ENCODE measurements at regions not wholly inside any gene's neighbourhood (a gene's known extent, or its start where the extent isn't known, plus 50 kb on each side); places are given as distances from the start of the nearest gene placed in this dataset.

- 84% methylated on average over 4 to 7 of the region's 10 CpGs for WGBS, 2 donors (ENCODE audit: low coverage in 1 of 2)
- Histone ChIP-seq H3K4me3 (no peak overlapping the region), H3K36me3 (no peaks in the 10 kb centered on the region), H3K9me3 (peaks cover 0 to 5% (median 0%) of the 10 kb centered on the region in 3 donors), H3K27me3 (no peaks in the 10 kb centered on the region), H3K27ac (no peak overlapping the region), H3K4me1 (no peaks in the 10 kb centered on the region)
- no peak for ATAC-seq
- TF ChIP-seq CTCF (IDR thresholded peaks at IDR 0.05): no peak
- no peak for TF ChIP-seq POLR2A (IDR thresholded peaks at IDR 0.05)
- no peak for TF ChIP-seq POLR2AphosphoS5 (IDR thresholded peaks at IDR 0.05)
- no peak for TF ChIP-seq EP300 (IDR thresholded peaks at IDR 0.05)
These were observed 63.7 kb upstream of the SLC22A23 start for GRCh38 chr6:3520281-3521230.

DNA sequence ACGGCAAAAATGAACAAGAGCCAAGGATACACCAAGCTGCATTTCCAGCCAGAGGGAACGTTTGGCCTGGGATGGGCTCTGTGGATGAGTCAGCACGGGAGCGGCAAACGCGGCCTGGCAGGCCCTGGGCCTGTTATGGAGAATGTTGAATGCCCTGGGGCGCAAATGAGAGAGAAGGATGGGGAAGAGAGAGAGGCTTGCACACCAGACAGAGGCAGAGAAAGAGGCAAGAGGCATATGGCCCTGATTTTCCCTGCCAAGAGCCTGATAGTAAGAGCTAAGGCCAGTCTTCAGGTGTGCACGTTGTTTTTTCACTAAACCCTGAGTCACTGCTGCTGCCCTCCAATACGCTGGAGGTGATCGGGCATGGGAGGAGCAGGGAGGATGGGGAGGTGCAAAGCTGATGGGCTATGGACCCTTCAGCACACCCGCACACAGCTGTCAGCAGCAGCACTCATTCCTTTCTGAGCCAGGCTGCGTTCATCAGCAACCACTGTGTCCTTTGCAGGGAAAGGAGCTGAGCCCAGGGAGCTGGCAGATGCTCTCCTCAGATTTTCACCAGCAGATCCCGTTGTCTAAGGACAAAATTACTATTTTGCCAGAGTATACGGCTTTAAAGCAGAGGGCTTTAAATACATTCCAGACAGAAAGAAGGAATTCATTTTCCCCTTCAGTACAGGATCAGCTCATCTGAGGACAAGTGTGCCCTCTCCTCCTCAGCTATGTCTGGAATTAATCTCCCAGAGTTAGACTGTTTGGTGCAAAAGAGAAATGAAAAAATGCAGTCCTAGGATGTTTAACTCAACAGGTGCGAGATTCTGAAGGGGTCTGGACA lies 61.7 kb upstream of the SLC22A23 start:
- 52 to 54% methylated on average over 8 to 11 of the region's 15 CpGs for WGBS, 2 donors (ENCODE audit: low coverage in 1 of 2)
- H3K27ac ChIP-seq: peak overlapping the region in 1 of 4 donors; percentile 20
- H3K4me3 ChIP-seq: no peak overlapping the region
- TF ChIP-seq POLR2AphosphoS5 (IDR thresholded peaks at IDR 0.05) (no peak), EP300 (IDR thresholded peaks at IDR 0.05) (no peak), POLR2A (IDR thresholded peaks at IDR 0.05) (no peak), CTCF (IDR thresholded peaks at IDR 0.05) (no peak)
- H3K9me3 ChIP-seq: peaks cover 0 to 5% (median 0%) of the 10 kb centered on the region in 3 donors
- peak; percentile 44 for ATAC-seq
- H3K27me3 ChIP-seq: no peaks in the 10 kb centered on the region
- no peaks in the 10 kb centered on the region for H3K36me3 ChIP-seq
- no peaks in the 10 kb centered on the region for H3K4me1 ChIP-seq

- H3K4me1 ChIP-seq: no peaks in the 10 kb centered on the region
- WGBS, 2 donors (ENCODE audit: low coverage in 1 of 2): 51 to 83% methylated on average over 2 to 4 of the region's 6 CpGs
- no peak for TF ChIP-seq POLR2AphosphoS5 (IDR thresholded peaks at IDR 0.05)
- no peak for TF ChIP-seq EP300 (IDR thresholded peaks at IDR 0.05)
- TF ChIP-seq POLR2A (IDR thresholded peaks at IDR 0.05): no peak
- no peak for TF ChIP-seq CTCF (IDR thresholded peaks at IDR 0.05)
- peaks cover 10% of the 10 kb centered on the region for H3K27me3 ChIP-seq
- ATAC-seq: no peak
- no peak overlapping the region for H3K27ac ChIP-seq
- H3K4me3 ChIP-seq: no peak overlapping the region
- peaks cover 0 to 5% (median 0%) of the 10 kb centered on the region in 3 donors for H3K9me3 ChIP-seq
- H3K36me3 ChIP-seq: no peaks in the 10 kb centered on the region
These were observed 60.5 kb upstream of the SLC22A23 start for GRCh38 chr6:3517350-3517749.

DNA sequence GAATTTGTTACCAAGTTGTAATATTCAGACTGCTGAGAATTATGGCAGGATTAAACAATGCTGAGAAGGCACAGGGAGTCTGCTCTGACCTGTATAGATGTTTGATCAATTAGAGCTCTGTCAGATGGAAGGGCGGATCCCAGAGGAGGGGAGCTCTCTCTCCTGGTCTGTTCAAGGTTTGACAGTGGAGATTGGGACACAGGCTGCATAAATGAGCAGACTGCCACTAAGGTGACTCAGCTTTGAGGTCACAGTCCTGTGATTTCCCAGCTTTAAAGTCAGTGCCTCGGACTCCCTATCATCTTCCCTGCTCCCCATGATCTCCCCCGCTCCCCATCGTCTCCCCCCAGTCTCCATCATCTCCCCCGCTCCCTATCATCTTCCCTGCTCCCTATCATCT lies 59.2 kb upstream of the SLC22A23 start:
- no peak for ATAC-seq
- peaks cover 0 to 5% (median 0%) of the 10 kb centered on the region in 3 donors for H3K9me3 ChIP-seq
- 70 to 74% methylated on average over 3 to 4 of the region's 5 CpGs for WGBS, 2 donors (ENCODE audit: low coverage in 1 of 2)
- H3K4me1 ChIP-seq: no peaks in the 10 kb centered on the region
- H3K4me3 ChIP-seq: no peak overlapping the region
- TF ChIP-seq POLR2A (IDR thresholded peaks at IDR 0.05): no peak
- TF ChIP-seq POLR2AphosphoS5 (IDR thresholded peaks at IDR 0.05): no peak
- no peak for TF ChIP-seq CTCF (IDR thresholded peaks at IDR 0.05)
- no peak for TF ChIP-seq EP300 (IDR thresholded peaks at IDR 0.05)
- H3K36me3 ChIP-seq: no peaks in the 10 kb centered on the region
- no peak overlapping the region for H3K27ac ChIP-seq
- peaks cover 11% of the 10 kb centered on the region for H3K27me3 ChIP-seq

Data from gastroesophageal sphincter (tissue), 4 donors.